GM23338 (cell line): ENCODE measurements at regions not wholly inside any gene's neighbourhood (a gene's known extent, or its start where the extent isn't known, plus 50 kb on each side); places are given as distances from the start of the nearest gene placed in this dataset.
"Not testable (repeated sequence)": the region's sequence is repeated elsewhere in the genome, so short reads cannot be mapped to it uniquely, and the experiment has no call there.

Experiments
- ATAC-seq: fragments of 200-7000 bp; cut with Tn5 transposase; 3 replicates; pipeline ENCODE4 v1.9.1; 2020
- DNase-seq: peaks from one replicate; pipeline ENCODE4 v3.0.0-alpha.2; 2015; ENCODE audit warnings: low spot score
- H2AFZ ChIP-seq: fragments of 200-600 bp; sonication (generic); 2 replicates; pipeline ENCODE4 v1.8.0; 2016; ENCODE audit warnings: antibody characterized with exemption, mild to moderate bottlenecking, moderate library complexity
- H3F3A ChIP-seq: fragments of 200-600 bp; sonication (generic); replicated peaks from 2 replicates; pipeline ENCODE4 v1.8.0; 2017; ENCODE audit warnings: antibody characterized with exemption, mixed run types, low read depth
- H3K27ac ChIP-seq: fragments of 200-600 bp; sonication (generic); 2 replicates; pipeline ENCODE4 v1.6.1; 2016; ENCODE audit warnings: low read depth
- H3K27me3 ChIP-seq: fragments of 200-600 bp; sonication (generic); 2 replicates; pipeline ENCODE4 v1.8.0; 2016; ENCODE audit warnings: mild to moderate bottlenecking, mixed run types, moderate library complexity; ENCODE audit not compliant: insufficient read depth
- H3K36me3 ChIP-seq: fragments of 200-600 bp; sonication (generic); 2 replicates; pipeline ENCODE4 v1.8.0; 2016; ENCODE audit warnings: mild to moderate bottlenecking; ENCODE audit not compliant: insufficient read depth
- H3K4me1 ChIP-seq: fragments of 200-600 bp; sonication (generic); 2 replicates; pipeline ENCODE4 v1.8.0; 2016; ENCODE audit warnings: mild to moderate bottlenecking, moderate library complexity; ENCODE audit not compliant: insufficient read depth
- H3K4me2 ChIP-seq: fragments of 200-600 bp; sonication (generic); 2 replicates; pipeline ENCODE4 v1.7.1; 2017; ENCODE audit warnings: mixed run types
- H3K4me3 ChIP-seq: fragments of 200-600 bp; sonication (generic); 2 replicates; pipeline ENCODE4 v1.6.1; 2016; ENCODE audit warnings: mixed run types
- H3K79me2 ChIP-seq: fragments of 200-600 bp; sonication (generic); replicated peaks from 2 replicates; pipeline ENCODE4 v1.8.0; 2017; ENCODE audit warnings: mild to moderate bottlenecking; ENCODE audit not compliant: insufficient read depth
- H3K9me2 ChIP-seq: fragments of 200-600 bp; sonication (generic); 2 replicates; pipeline ENCODE4 v1.8.0; 2017; ENCODE audit not compliant: insufficient read depth
- H4K20me1 ChIP-seq: fragments of 200-600 bp; sonication (generic); replicated peaks from 2 replicates; pipeline ENCODE4 v1.8.0; 2017; ENCODE audit warnings: mild to moderate bottlenecking; ENCODE audit not compliant: insufficient read depth
- H3K27ac Mint-ChIP-seq: 2 replicates; pipeline ENCODE4 v1.8.0; 2020; ENCODE audit warnings: inconsistent platforms, mild to moderate bottlenecking, moderate library complexity, mixed read lengths
- H3K27me3 Mint-ChIP-seq: 3 replicates; pipeline ENCODE4 v1.8.0; 2022; ENCODE audit warnings: low read depth, mild to moderate bottlenecking, moderate library complexity, mixed read lengths, inconsistent platforms; ENCODE audit not compliant: insufficient read depth, poor library complexity
- H3K36me3 Mint-ChIP-seq: 3 replicates; pipeline ENCODE4 v1.8.0; 2021; ENCODE audit warnings: low read depth, mild to moderate bottlenecking, inconsistent platforms, moderate library complexity, mixed read lengths
- H3K4me1 Mint-ChIP-seq: 3 replicates; pipeline ENCODE4 v1.8.0; 2020; ENCODE audit warnings: mild to moderate bottlenecking, inconsistent platforms, mixed read lengths
- H3K4me3 Mint-ChIP-seq: 3 replicates; pipeline ENCODE4 v1.8.0; 2021; ENCODE audit warnings: moderate library complexity, mild to moderate bottlenecking, inconsistent platforms, mixed read lengths
- H3K9me3 Mint-ChIP-seq: 3 replicates; pipeline ENCODE4 v1.8.0; 2020; ENCODE audit warnings: moderate library complexity, mild to moderate bottlenecking, inconsistent platforms, mixed read lengths

DNA sequence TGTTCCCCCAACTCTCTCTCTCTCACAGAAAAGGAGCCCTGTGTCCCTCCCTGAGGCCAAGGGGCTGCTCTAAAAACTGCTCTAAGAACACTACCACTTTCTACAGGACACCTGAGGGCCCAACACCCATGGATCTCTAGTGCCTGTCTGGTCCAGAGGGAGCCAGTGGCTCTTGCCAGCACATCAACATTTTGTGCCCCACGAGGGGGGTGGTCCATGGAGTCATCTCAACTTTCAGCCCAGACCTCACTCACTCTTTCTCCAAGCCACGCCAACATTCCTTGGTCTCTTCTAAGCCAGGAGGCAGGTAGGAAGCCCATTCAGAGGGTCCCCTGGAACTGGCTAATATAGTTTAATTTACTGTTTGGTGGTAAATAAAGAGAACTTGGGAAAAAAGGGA, 469.0 kb upstream of the ZNG1F start:
- H3K36me3 Mint-ChIP-seq, H3K36me3 ChIP-seq, H3K79me2 ChIP-seq, H3K27me3 ChIP-seq, H3K4me1 ChIP-seq, H3K4me3 ChIP-seq, ATAC-seq, H2AFZ ChIP-seq, DNase-seq, H3K4me2 ChIP-seq, H3K4me3 Mint-ChIP-seq, H3K27ac ChIP-seq, H4K20me1 ChIP-seq, H3K27ac Mint-ChIP-seq, H3K27me3 Mint-ChIP-seq, H3F3A ChIP-seq, H3K9me2 ChIP-seq: not testable (repeated sequence)
- H3K4me1 Mint-ChIP-seq: peaks cover 11% of the 10 kb centered on the region; the same call in 2 of the 3 replicates
- peaks cover 13% of the 10 kb centered on the region for H3K9me3 Mint-ChIP-seq

DNA sequence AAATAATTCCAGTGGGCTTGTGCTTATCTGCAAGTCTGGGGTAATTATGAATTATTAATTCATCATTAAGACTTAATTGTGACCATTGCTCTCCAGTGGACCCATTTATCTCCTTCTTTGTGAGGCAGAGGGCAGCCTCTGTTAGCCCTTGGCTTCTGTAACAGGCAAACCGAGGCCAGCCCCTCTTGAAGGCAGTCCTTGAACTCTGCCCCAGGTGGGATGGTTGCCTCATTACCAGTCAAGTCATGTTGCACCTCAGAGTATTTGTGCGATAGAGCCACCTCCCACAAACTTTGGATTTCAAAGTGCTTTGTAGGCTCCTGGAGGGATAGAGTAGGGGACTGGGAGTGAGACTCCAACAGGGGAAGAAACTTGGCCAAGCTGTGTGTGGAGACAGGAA, 468.0 kb upstream of the ZNG1F start:
- H3K36me3 Mint-ChIP-seq, H3K4me2 ChIP-seq, H3K36me3 ChIP-seq, H3K79me2 ChIP-seq, H3K27ac ChIP-seq, H3K9me2 ChIP-seq, H3F3A ChIP-seq, H3K4me3 ChIP-seq, DNase-seq, H3K27me3 ChIP-seq, H3K27me3 Mint-ChIP-seq, H4K20me1 ChIP-seq, H3K4me3 Mint-ChIP-seq, H3K4me1 ChIP-seq, ATAC-seq, H2AFZ ChIP-seq, H3K27ac Mint-ChIP-seq: not testable (repeated sequence)
- peaks cover 16% of the 10 kb centered on the region; the same call in 2 of the 3 replicates for H3K4me1 Mint-ChIP-seq
- H3K9me3 Mint-ChIP-seq: peaks cover 13% of the 10 kb centered on the region

DNA sequence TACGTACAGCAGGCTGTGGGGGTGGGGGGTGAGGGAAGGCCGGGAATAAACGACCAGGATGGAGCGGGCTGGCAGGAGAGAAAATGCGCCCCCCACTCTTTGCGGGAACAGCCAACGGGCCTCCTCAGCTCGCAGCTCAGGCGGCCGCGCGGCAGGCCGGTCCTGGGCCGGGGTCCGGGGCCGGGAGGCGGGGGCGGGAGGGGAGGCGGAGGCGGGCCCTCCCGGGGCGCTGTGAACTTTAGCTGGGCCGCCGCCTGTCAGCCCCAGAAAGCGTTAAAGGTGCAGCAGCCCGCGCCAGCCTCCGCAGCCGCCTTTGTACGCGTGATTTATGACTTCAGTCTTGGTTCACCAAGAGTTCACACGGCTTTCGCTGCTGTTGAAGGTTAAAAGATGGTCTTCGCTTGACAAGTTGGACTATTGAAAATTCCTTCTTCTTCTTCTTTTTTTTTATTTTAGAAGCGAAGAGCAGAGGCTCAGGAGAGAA, 466.0 kb upstream of the ZNG1F start:
- Mint-ChIP-seq H3K9me3 (peaks cover 13% of the 10 kb centered on the region), H3K4me1 (peaks cover 16% of the 10 kb centered on the region; the same call in 2 of the 3 replicates), H3K4me3 (peak overlapping the region; percentile 52; the same call in 2 of the 3 replicates)
- not testable (repeated sequence) for H3F3A ChIP-seq, H3K27me3 Mint-ChIP-seq, H3K27me3 ChIP-seq, H3K36me3 Mint-ChIP-seq, H3K4me1 ChIP-seq, H2AFZ ChIP-seq, H3K79me2 ChIP-seq, H3K27ac Mint-ChIP-seq, H3K36me3 ChIP-seq, DNase-seq, H4K20me1 ChIP-seq, H3K27ac ChIP-seq, H3K9me2 ChIP-seq
- peak overlapping the region; percentile 43; the same call in 1 of the 2 replicates for H3K4me3 ChIP-seq
- peak; percentile 44; the same call in 2 of the 3 replicates for ATAC-seq
- H3K4me2 ChIP-seq: peak overlapping the region; percentile 55; the same call in 1 of the 2 replicates

DNA sequence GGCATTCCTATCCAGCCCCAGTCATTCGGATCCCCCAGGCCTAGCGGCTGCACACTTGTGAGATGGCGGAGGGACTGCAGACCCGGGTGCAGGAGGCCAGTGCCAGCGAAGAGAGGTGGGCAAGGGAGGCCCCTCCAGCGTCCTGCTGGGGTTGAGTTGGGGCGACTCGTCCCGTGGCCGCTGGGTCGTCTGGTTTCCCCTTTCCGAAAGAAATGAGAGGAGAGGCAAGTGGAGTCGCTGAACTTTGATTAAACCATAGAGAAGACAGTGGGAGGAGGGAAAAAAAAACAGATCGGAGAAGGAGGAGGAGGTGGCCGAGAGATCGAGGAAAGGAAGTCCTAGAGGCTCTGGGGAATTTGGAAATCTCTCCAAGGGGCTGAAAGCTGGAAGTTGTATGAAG, 465.2 kb upstream of the ZNG1F start:
- peak; percentile 13 for DNase-seq
- not testable (repeated sequence) for H3K27ac Mint-ChIP-seq

DNA sequence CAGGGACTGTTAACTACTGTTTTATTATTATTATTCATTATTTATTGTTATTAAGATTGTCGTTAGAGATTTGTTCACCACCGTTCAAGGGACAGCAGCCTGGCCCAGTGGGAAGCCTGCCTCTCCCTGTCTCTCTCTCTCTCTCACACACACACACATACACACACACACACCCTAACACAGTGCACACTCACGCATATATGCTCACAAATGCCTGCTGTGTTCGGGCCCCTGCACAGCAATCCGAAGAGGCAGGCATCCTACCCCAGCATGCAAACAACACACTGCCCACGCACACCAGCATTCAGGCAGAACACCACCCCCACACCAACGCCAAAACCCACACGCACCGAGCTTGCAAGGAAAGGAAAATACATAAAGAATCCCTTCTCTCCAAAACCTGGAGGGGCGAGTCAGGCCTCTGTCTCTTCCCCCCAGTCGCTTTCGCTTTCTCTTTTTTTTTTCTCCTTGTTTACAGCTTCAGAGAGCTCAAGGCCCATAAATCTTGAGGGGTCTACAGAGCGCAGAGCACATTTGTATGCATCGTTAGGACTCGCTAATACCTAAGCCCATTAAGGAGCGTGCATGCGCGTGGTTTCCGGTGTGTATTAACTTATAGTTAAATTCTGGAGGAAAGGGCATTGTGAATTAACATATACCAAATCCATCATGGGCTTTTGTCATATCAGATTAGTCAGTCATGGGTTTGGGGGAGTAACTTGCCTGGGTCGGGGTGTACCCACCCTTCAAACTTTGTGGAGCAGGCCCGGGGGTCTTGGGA, 464.6 kb upstream of the ZNG1F start:
- peaks cover 16% of the 10 kb centered on the region; the same call in 2 of the 3 replicates for H3K4me1 Mint-ChIP-seq

More for the DNA sequence above, 465.2 kb upstream of the ZNG1F start:
- H3K27me3 ChIP-seq, H3K36me3 Mint-ChIP-seq, H3K9me2 ChIP-seq, H3K36me3 ChIP-seq, ATAC-seq, H4K20me1 ChIP-seq, H3K79me2 ChIP-seq, H3K4me2 ChIP-seq, H3F3A ChIP-seq, H3K4me3 ChIP-seq, H3K27me3 Mint-ChIP-seq, H3K27ac ChIP-seq, H3K4me1 ChIP-seq, H2AFZ ChIP-seq: not testable (repeated sequence)
- Mint-ChIP-seq H3K4me1 (peaks cover 16% of the 10 kb centered on the region; the same call in 2 of the 3 replicates), H3K9me3 (peaks cover 13% of the 10 kb centered on the region), H3K4me3 (peak overlapping the region; percentile 44; the same call in 2 of the 3 replicates)

DNA sequence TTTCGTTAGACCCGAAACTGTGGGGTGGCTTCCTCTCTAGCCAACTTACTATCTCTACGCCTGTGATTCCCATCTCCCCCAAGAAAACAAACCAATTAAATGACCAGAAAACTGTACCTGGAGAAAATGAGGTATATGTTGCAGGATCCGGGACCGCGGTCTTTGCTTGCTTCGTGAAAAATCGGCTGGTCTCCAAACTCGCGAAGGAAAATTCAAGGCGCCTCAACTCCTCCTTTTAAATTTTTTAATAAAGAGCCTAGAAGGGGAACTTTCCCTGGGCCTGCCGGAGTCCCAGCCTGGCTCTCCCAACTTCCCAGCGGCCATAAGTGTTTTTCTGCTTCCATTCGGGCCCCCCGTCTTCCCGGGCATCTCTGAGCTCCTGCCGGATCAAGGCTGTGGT, 463.7 kb upstream of the ZNG1F start:
- not testable (repeated sequence) for H3K27me3 Mint-ChIP-seq, H3K36me3 ChIP-seq, H3F3A ChIP-seq, H3K4me2 ChIP-seq, ATAC-seq, H3K4me3 ChIP-seq, H3K4me3 Mint-ChIP-seq, DNase-seq, H3K27me3 ChIP-seq, H3K9me2 ChIP-seq, H3K9me3 Mint-ChIP-seq, H3K4me1 ChIP-seq, H3K36me3 Mint-ChIP-seq, H3K27ac ChIP-seq, H2AFZ ChIP-seq, H3K27ac Mint-ChIP-seq, H4K20me1 ChIP-seq, H3K79me2 ChIP-seq
- peaks cover 16% of the 10 kb centered on the region; the same call in 2 of the 3 replicates for H3K4me1 Mint-ChIP-seq

More for the DNA sequence above, 464.6 kb upstream of the ZNG1F start:
- H3K9me3 Mint-ChIP-seq, H3K4me3 ChIP-seq, H3K4me3 Mint-ChIP-seq, H3F3A ChIP-seq, DNase-seq, ATAC-seq, H3K27me3 Mint-ChIP-seq, H3K27me3 ChIP-seq, H3K4me2 ChIP-seq, H3K9me2 ChIP-seq, H3K27ac Mint-ChIP-seq, H3K27ac ChIP-seq, H3K4me1 ChIP-seq, H2AFZ ChIP-seq, H3K79me2 ChIP-seq, H3K36me3 ChIP-seq, H4K20me1 ChIP-seq, H3K36me3 Mint-ChIP-seq: not testable (repeated sequence)
